Gastroesophageal sphincter (tissue), 4 donors: ENCODE measurements at regions not wholly inside any gene's neighbourhood (a gene's known extent, or its start where the extent isn't known, plus 50 kb on each side); places are given as distances from the start of the nearest gene placed in this dataset.

ENCODE experiments used
- ATAC-seq: fragments of 150-250 bp; one replicate; pipeline ENCODE4 v1.9.1; 2016; ENCODE audit warnings: mild to moderate bottlenecking, moderate library complexity
- H3K27ac ChIP-seq, 4 donors: fragments of 200-600 bp; sonication (generic) in 3 of 4; 1 replicate in 3 of 4; 2 replicates in 1 of 4; pipeline ENCODE4 v1.5.1; 2016 to 2019
- H3K27me3 ChIP-seq: fragments of 200-600 bp; sonication (generic); one replicate; pipeline ENCODE4 v1.5.1; 2019
- H3K36me3 ChIP-seq, 2 donors: fragments of 200-600 bp; sonication (generic); one replicate each; pipeline ENCODE4 v1.5.1; 2019; ENCODE audit warnings: control low read depth in 1 of 2
- H3K4me1 ChIP-seq, 3 donors: fragments of 200-600 bp; sonication (generic); 1 replicate in 2 of 3; 2 replicates in 1 of 3; pipeline ENCODE4 v1.5.1; 2016 to 2019; ENCODE audit warnings: control low read depth in 2 of 3
- H3K4me3 ChIP-seq, 2 donors: fragments of 200-600 bp; sonication (generic); one replicate each; pipeline ENCODE4 v1.5.1; 2019; ENCODE audit warnings: mild to moderate bottlenecking in 1 of 2, moderate library complexity in 1 of 2
- H3K9me3 ChIP-seq, 3 donors: fragments of 200-600 bp; sonication (generic); one replicate each; pipeline ENCODE4 v1.5.1; 2017 to 2019; ENCODE audit warnings: control low read depth in 2 of 3
- EP300 ChIP-seq: sonication (generic); formaldehyde crosslinking; IDR thresholded peaks from one replicate; pipeline ENCODE4 v1.6.1; 2017; ENCODE audit warnings: antibody characterized with exemption, mild to moderate bottlenecking
- POLR2A ChIP-seq, 2 donors: fragments of 450-650 bp; IDR thresholded peaks; one replicate each; pipeline ENCODE4 v1.6.1; 2017; ENCODE audit warnings: antibody characterized with exemption in 2 of 2, mild to moderate bottlenecking in 2 of 2, moderate library complexity in 1 of 2
- POLR2AphosphoS5 ChIP-seq: sonication (generic); formaldehyde crosslinking; IDR thresholded peaks from one replicate; pipeline ENCODE4 v1.6.1; 2017; ENCODE audit warnings: antibody characterized with exemption
- WGBS, 2 donors: methylation state at CpG; one replicate each; pipeline ENCODE4 v1.1.5; 2018; ENCODE audit warnings: low coverage in 1 of 2; 5-methylcytosine and 5-hydroxymethylcytosine counted together
- TF ChIP-seq, protein P1 (sequence below), 4 experiments: fragments of 200-600 bp in 2 of 4; fragments of 450-650 bp in 2 of 4; sonication (generic) in 1 of 4; IDR thresholded peaks; one replicate each; pipeline ENCODE4 v1.5.1; 2017 to 2019; ENCODE audit warnings: antibody characterized with exemption in 4 of 4, mild to moderate bottlenecking in 2 of 4, moderate library complexity in 2 of 4

DNA sequence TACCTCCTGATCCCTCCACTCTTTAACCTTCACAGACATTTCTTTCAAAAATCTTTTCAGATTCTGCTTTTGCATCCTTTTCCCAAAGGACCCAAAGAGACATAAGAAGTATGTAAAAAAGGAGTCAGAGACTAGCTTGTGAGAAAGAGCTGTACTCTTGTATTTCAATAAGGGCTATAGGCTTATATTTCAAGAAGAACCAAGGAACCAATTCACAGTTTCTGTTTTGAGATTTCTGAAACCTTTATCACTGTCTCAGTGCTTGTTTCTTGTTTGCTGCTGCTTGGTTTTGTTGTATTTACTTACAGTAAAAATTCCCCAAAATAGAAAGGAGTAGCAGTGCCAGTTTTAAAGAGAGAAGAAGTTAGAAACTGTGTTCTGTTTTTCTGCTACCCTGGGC lies 461.6 kb upstream of the ID4 start:
- Histone ChIP-seq H3K36me3 (no peaks in the 10 kb centered on the region), H3K27me3 (no peaks in the 10 kb centered on the region), H3K4me3 (no peak overlapping the region), H3K4me1 (peaks cover 0 to 18% (median 0%) of the 10 kb centered on the region in 3 donors), H3K9me3 (no peaks in the 10 kb centered on the region), H3K27ac (no peak overlapping the region)
- TF ChIP-seq POLR2A (IDR thresholded peaks at IDR 0.05) (no peak), POLR2AphosphoS5 (no peak), EP300 (no peak)
- TF ChIP-seq, protein P1, sequence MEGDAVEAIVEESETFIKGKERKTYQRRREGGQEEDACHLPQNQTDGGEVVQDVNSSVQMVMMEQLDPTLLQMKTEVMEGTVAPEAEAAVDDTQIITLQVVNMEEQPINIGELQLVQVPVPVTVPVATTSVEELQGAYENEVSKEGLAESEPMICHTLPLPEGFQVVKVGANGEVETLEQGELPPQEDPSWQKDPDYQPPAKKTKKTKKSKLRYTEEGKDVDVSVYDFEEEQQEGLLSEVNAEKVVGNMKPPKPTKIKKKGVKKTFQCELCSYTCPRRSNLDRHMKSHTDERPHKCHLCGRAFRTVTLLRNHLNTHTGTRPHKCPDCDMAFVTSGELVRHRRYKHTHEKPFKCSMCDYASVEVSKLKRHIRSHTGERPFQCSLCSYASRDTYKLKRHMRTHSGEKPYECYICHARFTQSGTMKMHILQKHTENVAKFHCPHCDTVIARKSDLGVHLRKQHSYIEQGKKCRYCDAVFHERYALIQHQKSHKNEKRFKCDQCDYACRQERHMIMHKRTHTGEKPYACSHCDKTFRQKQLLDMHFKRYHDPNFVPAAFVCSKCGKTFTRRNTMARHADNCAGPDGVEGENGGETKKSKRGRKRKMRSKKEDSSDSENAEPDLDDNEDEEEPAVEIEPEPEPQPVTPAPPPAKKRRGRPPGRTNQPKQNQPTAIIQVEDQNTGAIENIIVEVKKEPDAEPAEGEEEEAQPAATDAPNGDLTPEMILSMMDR (IDR thresholded peaks at IDR 0.05) = no peak
- no peak for ATAC-seq

DNA sequence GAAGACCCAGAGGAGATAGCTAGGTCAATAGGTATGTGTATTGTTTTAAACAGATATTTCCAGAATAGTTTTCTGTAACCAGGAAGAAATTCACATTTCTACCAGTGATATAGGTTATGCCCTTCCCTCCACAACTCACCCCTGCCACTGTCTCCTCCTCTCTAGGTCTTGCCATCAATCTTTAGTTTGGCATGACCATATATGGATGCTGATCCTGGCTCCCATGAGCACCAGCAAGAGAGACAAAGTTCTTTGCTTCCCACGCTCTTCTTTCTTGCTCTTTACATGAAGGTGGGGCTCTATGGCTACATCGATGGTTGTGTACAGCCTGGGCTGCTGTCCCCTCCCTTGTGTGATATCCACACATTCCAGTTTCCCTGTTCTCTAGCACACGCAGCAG lies 459.4 kb upstream of the ID4 start:
- no peaks in the 10 kb centered on the region for H3K36me3 ChIP-seq
- no peaks in the 10 kb centered on the region for H3K9me3 ChIP-seq
- peaks cover 0 to 31% (median 1%) of the 10 kb centered on the region in 3 donors for H3K4me1 ChIP-seq
- ATAC-seq = no peak
- no peak overlapping the region for H3K4me3 ChIP-seq
- TF ChIP-seq POLR2A (IDR thresholded peaks at IDR 0.05) (no peak), EP300 (no peak), POLR2AphosphoS5 (no peak)
- TF ChIP-seq, protein P1 (IDR thresholded peaks at IDR 0.05) = no peak
- H3K27me3 ChIP-seq = no peaks in the 10 kb centered on the region
- 56 to 80% methylated on average over 3 of the region's 3 CpGs for WGBS, 2 donors
- no peak overlapping the region for H3K27ac ChIP-seq

DNA sequence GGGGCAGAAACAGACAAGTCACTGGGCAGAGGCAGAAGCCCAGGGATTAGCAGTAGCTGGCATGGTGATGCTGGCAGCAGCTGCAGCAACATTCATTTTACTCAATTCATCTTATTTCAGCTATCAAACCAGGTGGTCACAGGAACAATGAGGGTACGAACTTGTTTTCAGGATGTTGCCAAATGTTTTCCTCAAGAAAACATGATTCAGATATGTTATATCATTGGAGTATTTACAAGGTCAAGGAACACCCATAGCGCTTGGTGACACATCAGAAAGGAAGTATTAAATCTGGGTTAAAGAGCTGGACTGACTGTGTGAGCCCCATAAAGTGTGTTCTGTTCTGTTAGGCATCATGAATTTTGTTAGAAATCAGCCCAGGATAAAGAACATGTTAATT lies 456.9 kb upstream of the ID4 start:
- Histone ChIP-seq H3K27me3 (no peaks in the 10 kb centered on the region), H3K36me3 (no peaks in the 10 kb centered on the region), H3K9me3 (no peaks in the 10 kb centered on the region), H3K27ac (peak overlapping the region in 3 of 4 donors; percentile 8 to 32 (median 22)), H3K4me3 (no peak overlapping the region), H3K4me1 (peaks cover 0 to 39% (median 3%) of the 10 kb centered on the region in 3 donors)
- WGBS, 2 donors = 9 to 76% methylated on average over 1 to 2 of the region's 2 CpGs
- no peak for TF ChIP-seq EP300
- TF ChIP-seq, protein P1 (IDR thresholded peaks at IDR 0.05) = no peak
- TF ChIP-seq POLR2A (IDR thresholded peaks at IDR 0.05) = no peak
- no peak for TF ChIP-seq POLR2AphosphoS5
- no peak for ATAC-seq

DNA sequence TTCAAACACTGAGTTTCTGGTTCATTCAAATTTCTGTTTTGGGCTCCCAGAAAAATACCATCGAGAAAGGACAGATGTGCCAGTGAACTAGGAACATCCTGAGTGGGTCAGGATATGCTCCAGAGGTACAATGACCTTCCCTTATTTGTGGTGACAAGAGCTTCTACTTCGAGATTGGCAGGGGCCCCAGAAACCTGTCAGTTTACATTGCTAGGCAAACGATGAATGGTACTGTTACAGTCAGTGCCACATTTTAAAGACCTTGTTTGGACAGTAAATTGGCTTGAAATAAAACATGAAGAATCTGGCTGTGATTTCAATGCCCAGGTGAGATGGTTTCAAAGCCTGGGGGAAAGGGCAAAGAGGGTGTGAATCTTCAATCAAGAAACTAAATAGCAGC lies 454.5 kb upstream of the ID4 start:
- peaks cover 0 to 39% (median 3%) of the 10 kb centered on the region in 3 donors for H3K4me1 ChIP-seq
- 14 to 30% methylated on average over 1 to 3 of the region's 3 CpGs for WGBS, 2 donors
- no peaks in the 10 kb centered on the region for H3K27me3 ChIP-seq
- no peak overlapping the region for H3K4me3 ChIP-seq
- H3K27ac ChIP-seq = peak overlapping the region in 3 of 4 donors; percentile 17 to 47 (median 18)
- no peaks in the 10 kb centered on the region for H3K36me3 ChIP-seq
- no peak for TF ChIP-seq POLR2A (IDR thresholded peaks at IDR 0.05)
- TF ChIP-seq EP300 = no peak
- ATAC-seq = no peak
- no peaks in the 10 kb centered on the region for H3K9me3 ChIP-seq

DNA sequence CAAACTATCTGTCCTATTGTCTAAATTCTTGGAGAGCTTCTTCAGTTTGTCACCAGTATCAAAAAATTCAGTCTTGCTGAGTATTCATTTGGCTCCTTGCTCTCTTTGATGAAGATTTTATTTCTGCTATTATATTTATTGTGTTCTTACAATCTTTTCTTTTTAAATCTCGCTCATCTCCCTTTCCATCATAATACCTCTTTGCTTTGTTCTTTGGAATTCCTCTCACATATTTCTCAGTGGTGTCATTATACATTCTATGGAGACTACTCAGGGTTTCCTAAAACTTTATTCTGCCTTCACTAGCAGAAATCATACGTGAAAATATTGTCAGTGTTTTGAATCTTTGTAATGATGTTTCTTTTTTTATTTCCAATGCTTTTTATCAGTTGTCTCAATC lies 445.2 kb upstream of the ID4 start:
- Histone ChIP-seq H3K9me3 (no peaks in the 10 kb centered on the region), H3K27me3 (no peaks in the 10 kb centered on the region), H3K27ac (no peak overlapping the region), H3K4me1 (no peaks in the 10 kb centered on the region), H3K36me3 (no peaks in the 10 kb centered on the region), H3K4me3 (no peak overlapping the region)
- no peak for ATAC-seq
- 60 to 66% methylated on average over 1 to 2 of the region's 2 CpGs for WGBS, 2 donors
- TF ChIP-seq, protein P1 (IDR thresholded peaks at IDR 0.05) = no peak
- TF ChIP-seq POLR2AphosphoS5 (no peak), EP300 (no peak), POLR2A (IDR thresholded peaks at IDR 0.05) (no peak)
